SK-N-MC (cell line): ENCODE measurements at regions not wholly inside any gene's neighbourhood (a gene's known extent, or its start where the extent isn't known, plus 50 kb on each side); places are given as distances from the start of the nearest gene placed in this dataset.

Source experiments
- EZH2 ChIP-seq: fragments of 200-600 bp; sonication (generic); IDR thresholded peaks from one replicate; pipeline ENCODE4 v1.6.1; 2017; ENCODE audit warnings: antibody characterized with exemption
- FOXP2 ChIP-seq: optimal IDR thresholded peaks from 2 replicates; pipeline ENCODE3; 2011; ENCODE audit warnings: mild to moderate bottlenecking, moderate library complexity; ENCODE audit not compliant: insufficient read depth; ENCODE audit errors: extremely low read length, control extremely low read depth
- POLR2AphosphoS5 ChIP-seq: IDR thresholded peaks from 2 replicates; pipeline ENCODE4 v1.6.1; 2012; ENCODE audit warnings: mild to moderate bottlenecking, low read depth, low read length, borderline replicate concordance

GRCh38 chr2:88860421-88861075 is 169.1 kb downstream of the RPIA start:
- TF ChIP-seq POLR2AphosphoS5 (no peak), EZH2 (no peak), FOXP2 (no peak)
